ENCODE measurements at regions not wholly inside any gene's neighbourhood (a gene's known extent, or its start where the extent isn't known, plus 50 kb on each side); places are given as distances from the start of the nearest gene placed in this dataset.

DNA sequence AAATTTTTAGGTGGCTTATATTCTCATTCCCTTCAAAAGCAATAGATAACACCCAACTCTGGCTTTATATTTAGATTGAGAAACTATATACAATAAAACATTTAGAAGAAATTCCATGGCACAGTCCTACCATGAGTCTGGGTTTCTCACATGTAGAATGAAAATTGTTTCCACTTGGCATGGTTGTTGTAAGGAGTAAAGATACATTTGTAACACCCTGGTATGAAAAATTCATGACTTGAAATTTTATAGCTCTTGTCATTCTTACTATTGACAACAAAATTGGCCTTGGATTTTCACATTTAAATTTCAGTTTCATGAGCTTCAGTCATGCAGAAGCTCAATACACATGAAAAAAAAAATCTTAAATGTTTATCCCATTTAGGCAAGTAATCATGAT, 92.5 kb upstream of the CBLN2 start:
- Mint-ChIP-seq H3K4me3 (ENCODE audit: unreplicated experiment) (no peak overlapping the region), H3K36me3 (ENCODE audit: unreplicated experiment) (no peaks in the 10 kb centered on the region), H3K27ac (ENCODE audit: unreplicated experiment) (no peak overlapping the region), H3K9me3 (ENCODE audit: unreplicated experiment) (no peaks in the 10 kb centered on the region), H3K4me1 (ENCODE audit: low read depth, unreplicated experiment) (no peaks in the 10 kb centered on the region), H3K27me3 (ENCODE audit: unreplicated experiment) (no peaks in the 10 kb centered on the region)
- no peak for DNase-seq
- TF ChIP-seq, protein P1, sequence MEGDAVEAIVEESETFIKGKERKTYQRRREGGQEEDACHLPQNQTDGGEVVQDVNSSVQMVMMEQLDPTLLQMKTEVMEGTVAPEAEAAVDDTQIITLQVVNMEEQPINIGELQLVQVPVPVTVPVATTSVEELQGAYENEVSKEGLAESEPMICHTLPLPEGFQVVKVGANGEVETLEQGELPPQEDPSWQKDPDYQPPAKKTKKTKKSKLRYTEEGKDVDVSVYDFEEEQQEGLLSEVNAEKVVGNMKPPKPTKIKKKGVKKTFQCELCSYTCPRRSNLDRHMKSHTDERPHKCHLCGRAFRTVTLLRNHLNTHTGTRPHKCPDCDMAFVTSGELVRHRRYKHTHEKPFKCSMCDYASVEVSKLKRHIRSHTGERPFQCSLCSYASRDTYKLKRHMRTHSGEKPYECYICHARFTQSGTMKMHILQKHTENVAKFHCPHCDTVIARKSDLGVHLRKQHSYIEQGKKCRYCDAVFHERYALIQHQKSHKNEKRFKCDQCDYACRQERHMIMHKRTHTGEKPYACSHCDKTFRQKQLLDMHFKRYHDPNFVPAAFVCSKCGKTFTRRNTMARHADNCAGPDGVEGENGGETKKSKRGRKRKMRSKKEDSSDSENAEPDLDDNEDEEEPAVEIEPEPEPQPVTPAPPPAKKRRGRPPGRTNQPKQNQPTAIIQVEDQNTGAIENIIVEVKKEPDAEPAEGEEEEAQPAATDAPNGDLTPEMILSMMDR (IDR thresholded peaks at IDR 0.05; ENCODE audit: partially characterized antibody, unreplicated experiment): no peak

DNA sequence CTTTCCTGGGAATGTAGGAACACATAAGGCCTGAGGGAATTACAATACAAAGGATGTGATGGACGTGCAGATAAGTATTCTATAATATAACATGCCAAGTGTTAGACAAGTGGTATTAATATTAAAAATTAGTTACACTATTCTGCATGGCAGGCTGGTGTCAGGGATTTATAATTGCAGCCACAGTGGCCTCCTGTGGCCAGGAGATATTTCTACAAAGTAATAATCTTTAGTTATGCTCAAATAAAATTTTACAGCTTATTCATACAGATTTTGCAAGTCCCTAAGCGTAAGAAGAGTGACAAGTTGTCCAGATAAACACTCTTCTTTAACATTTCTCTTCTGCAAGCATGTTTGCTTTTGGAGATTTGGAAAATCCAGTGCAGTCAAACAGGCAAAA, 90.4 kb upstream of the CBLN2 start:
- no peak overlapping the region for H3K27ac Mint-ChIP-seq (ENCODE audit: unreplicated experiment)
- no peaks in the 10 kb centered on the region for H3K9me3 Mint-ChIP-seq (ENCODE audit: unreplicated experiment)
- no peaks in the 10 kb centered on the region for H3K27me3 Mint-ChIP-seq (ENCODE audit: unreplicated experiment)
- H3K36me3 Mint-ChIP-seq (ENCODE audit: unreplicated experiment): no peaks in the 10 kb centered on the region
- H3K4me3 Mint-ChIP-seq (ENCODE audit: unreplicated experiment): no peak overlapping the region
- TF ChIP-seq, protein P1 (IDR thresholded peaks at IDR 0.05; ENCODE audit: partially characterized antibody, unreplicated experiment): no peak
- no peak for DNase-seq
- H3K4me1 Mint-ChIP-seq (ENCODE audit: low read depth, unreplicated experiment): no peaks in the 10 kb centered on the region

DNA sequence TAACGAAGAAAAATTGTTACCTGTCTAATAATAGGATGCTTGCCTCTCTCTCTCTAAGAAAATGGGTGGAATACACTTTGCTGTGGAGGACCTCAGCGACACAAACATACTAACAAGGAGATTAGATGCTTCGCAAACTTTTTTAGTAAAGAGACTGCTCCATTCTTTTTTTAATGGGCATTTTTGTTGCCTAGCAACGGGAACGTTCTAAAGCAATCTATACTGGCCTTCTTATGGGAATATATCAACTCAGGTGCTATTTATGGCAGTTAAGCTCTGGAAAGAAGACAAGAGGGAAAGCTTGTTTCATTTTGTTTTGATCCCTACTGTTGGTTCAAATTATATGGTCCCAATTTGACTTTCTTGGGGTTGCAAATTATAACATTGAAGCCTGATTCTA, 86.8 kb upstream of the CBLN2 start:
- H3K4me3 Mint-ChIP-seq (ENCODE audit: unreplicated experiment): no peak overlapping the region
- H3K27ac Mint-ChIP-seq (ENCODE audit: unreplicated experiment): no peak overlapping the region
- H3K9me3 Mint-ChIP-seq (ENCODE audit: unreplicated experiment): no peaks in the 10 kb centered on the region
- no peaks in the 10 kb centered on the region for H3K27me3 Mint-ChIP-seq (ENCODE audit: unreplicated experiment)
- DNase-seq: no peak
- H3K4me1 Mint-ChIP-seq (ENCODE audit: low read depth, unreplicated experiment): no peaks in the 10 kb centered on the region
- TF ChIP-seq, protein P1 (IDR thresholded peaks at IDR 0.05; ENCODE audit: partially characterized antibody, unreplicated experiment): no peak
- H3K36me3 Mint-ChIP-seq (ENCODE audit: unreplicated experiment): no peaks in the 10 kb centered on the region

DNA sequence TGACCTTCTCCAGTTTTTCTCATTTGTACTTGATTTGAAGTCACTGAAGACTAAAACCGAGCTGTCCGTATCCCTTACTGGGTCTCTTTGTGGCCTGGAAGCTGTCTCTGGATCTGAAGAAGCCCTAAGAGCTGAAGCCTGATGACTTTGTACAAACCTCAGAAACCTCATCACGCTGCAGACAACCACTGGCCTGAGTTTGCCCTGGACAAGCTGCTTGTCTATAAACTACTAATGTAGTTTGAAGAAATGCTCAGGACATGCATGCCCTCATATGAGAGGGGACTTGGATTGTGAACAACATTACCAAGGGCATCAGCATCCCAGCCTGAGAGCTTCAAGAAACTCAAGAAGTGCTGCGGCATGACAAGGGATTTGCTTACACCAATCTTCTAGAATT, 79.3 kb upstream of the CBLN2 start:
- H3K27ac Mint-ChIP-seq (ENCODE audit: unreplicated experiment): no peak overlapping the region
- no peak for DNase-seq
- no peak overlapping the region for H3K4me3 Mint-ChIP-seq (ENCODE audit: unreplicated experiment)
- no peaks in the 10 kb centered on the region for H3K36me3 Mint-ChIP-seq (ENCODE audit: unreplicated experiment)
- no peaks in the 10 kb centered on the region for H3K9me3 Mint-ChIP-seq (ENCODE audit: unreplicated experiment)
- peaks cover 4% of the 10 kb centered on the region for H3K27me3 Mint-ChIP-seq (ENCODE audit: unreplicated experiment)
- TF ChIP-seq, protein P1 (IDR thresholded peaks at IDR 0.05; ENCODE audit: partially characterized antibody, unreplicated experiment): no peak
- H3K4me1 Mint-ChIP-seq (ENCODE audit: low read depth, unreplicated experiment): no peaks in the 10 kb centered on the region

DNA sequence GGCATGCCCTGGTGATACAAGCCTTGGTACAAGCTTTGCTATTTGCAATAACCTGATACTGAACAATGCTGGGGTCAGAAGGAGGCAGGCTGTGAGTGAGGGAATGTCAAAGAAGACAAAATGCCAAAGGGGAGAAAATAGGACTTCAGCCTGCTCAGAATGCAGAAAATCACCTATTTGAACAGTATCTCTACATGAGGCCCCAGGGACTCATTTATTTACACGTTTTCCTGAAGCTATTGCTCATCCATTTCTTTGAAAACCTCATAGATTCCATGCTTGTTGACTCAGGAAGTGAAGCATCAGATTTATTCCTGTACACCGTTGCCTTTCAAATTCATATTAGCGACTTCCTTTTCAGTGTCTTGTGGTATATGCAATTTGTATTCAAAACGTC, 69.4 kb upstream of the CBLN2 start:
- H3K27me3 Mint-ChIP-seq (ENCODE audit: unreplicated experiment): peaks cover 2% of the 10 kb centered on the region
- no peaks in the 10 kb centered on the region for H3K36me3 Mint-ChIP-seq (ENCODE audit: unreplicated experiment)
- no peak overlapping the region for H3K4me3 Mint-ChIP-seq (ENCODE audit: unreplicated experiment)

More for the DNA sequence above, 69.4 kb upstream of the CBLN2 start:
- TF ChIP-seq, protein P1 (IDR thresholded peaks at IDR 0.05; ENCODE audit: partially characterized antibody, unreplicated experiment): no peak
- H3K4me1 Mint-ChIP-seq (ENCODE audit: low read depth, unreplicated experiment): no peaks in the 10 kb centered on the region
- no peak overlapping the region for H3K27ac Mint-ChIP-seq (ENCODE audit: unreplicated experiment)
- DNase-seq: no peak
- no peaks in the 10 kb centered on the region for H3K9me3 Mint-ChIP-seq (ENCODE audit: unreplicated experiment)
